Esophagus muscularis mucosa (tissue), 3 donors: ENCODE measurements at regions not wholly inside any gene's neighbourhood (a gene's known extent, or its start where the extent isn't known, plus 50 kb on each side); places are given as distances from the start of the nearest gene placed in this dataset.

Experiments used
- POLR2A ChIP-seq: fragments of 450-650 bp; IDR thresholded peaks from one replicate; pipeline ENCODE4 v1.6.1; 2017; ENCODE audit warnings: antibody characterized with exemption, moderate library complexity, mild to moderate bottlenecking, low read depth
- TF ChIP-seq, protein P1 (sequence below), 3 experiments: fragments of 200-600 bp in 2 of 3; fragments of 450-650 bp in 1 of 3; sonication (generic) in 2 of 3; IDR thresholded peaks; one replicate each; pipeline ENCODE4 v1.5.1; 2017 to 2019; ENCODE audit warnings: antibody characterized with exemption in 3 of 3, mild to moderate bottlenecking in 2 of 3, moderate library complexity in 1 of 3

DNA sequence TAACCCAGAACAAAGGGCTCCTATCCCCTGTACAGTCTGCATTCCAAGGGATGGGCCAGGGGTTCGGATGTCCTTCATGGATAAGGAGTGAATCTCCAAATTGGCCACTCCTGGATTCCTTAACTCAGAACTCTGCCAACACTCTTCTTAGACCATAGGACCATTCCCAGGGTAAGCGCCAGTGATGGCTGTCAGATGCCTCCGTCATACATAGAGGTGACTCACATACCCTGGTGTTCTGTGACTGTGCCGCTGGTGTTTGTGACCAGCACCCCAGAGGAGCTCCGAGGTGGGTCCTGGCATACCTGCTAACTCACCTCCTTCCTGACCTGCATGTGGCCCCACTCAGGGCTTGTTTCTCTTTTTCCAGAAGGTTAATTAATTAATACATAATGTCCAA lies 134.7 kb downstream of the KLF13 start:
- TF ChIP-seq, protein P1, sequence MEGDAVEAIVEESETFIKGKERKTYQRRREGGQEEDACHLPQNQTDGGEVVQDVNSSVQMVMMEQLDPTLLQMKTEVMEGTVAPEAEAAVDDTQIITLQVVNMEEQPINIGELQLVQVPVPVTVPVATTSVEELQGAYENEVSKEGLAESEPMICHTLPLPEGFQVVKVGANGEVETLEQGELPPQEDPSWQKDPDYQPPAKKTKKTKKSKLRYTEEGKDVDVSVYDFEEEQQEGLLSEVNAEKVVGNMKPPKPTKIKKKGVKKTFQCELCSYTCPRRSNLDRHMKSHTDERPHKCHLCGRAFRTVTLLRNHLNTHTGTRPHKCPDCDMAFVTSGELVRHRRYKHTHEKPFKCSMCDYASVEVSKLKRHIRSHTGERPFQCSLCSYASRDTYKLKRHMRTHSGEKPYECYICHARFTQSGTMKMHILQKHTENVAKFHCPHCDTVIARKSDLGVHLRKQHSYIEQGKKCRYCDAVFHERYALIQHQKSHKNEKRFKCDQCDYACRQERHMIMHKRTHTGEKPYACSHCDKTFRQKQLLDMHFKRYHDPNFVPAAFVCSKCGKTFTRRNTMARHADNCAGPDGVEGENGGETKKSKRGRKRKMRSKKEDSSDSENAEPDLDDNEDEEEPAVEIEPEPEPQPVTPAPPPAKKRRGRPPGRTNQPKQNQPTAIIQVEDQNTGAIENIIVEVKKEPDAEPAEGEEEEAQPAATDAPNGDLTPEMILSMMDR (IDR thresholded peaks at IDR 0.05), result no peak
- no peak for TF ChIP-seq POLR2A
